SK-N-SH treated with all-trans-retinoic acid at 6 μM for 48 hours (cell line): ENCODE measurements at regions not wholly inside any gene's neighbourhood (a gene's known extent, or its start where the extent isn't known, plus 50 kb on each side); places are given as distances from the start of the nearest gene placed in this dataset.

Experiments
- ATAC-seq: fragments of 200-7000 bp; cut with Tn5 transposase; 3 replicates; pipeline ENCODE4 v1.9.1; 2020; ENCODE audit warnings: mild to moderate bottlenecking, moderate library complexity
- ARNTL ChIP-seq: fragments of 450-650 bp; formaldehyde crosslinking; IDR thresholded peaks from 2 replicates; pipeline ENCODE4 v1.5.0; 2020; ENCODE audit warnings: low read depth, mild to moderate bottlenecking, moderate library complexity, borderline replicate concordance
- BACH2 ChIP-seq: fragments of 250-450 bp; sonication (Bioruptor Pico); IDR thresholded peaks from 2 replicates; pipeline ENCODE4 v1.9.0; 2021; ENCODE audit warnings: mild to moderate bottlenecking, borderline replicate concordance
- CREB5 ChIP-seq: fragments of 250-450 bp; sonication (Bioruptor Pico); IDR thresholded peaks from 2 replicates; pipeline ENCODE4 v1.5.1; 2020; ENCODE audit warnings: low read depth, mild to moderate bottlenecking, moderate library complexity
- CSDC2 ChIP-seq: fragments of 250-450 bp; sonication (Bioruptor Pico); IDR thresholded peaks from 2 replicates; pipeline ENCODE4 v1.5.0; 2020; ENCODE audit warnings: mild to moderate bottlenecking, moderate library complexity
- CSRNP3 ChIP-seq: fragments of 250-450 bp; sonication (Bioruptor Pico); IDR thresholded peaks from 2 replicates; pipeline ENCODE4 v1.5.1; 2021; ENCODE audit warnings: mild to moderate bottlenecking, moderate library complexity
- ESRRG ChIP-seq: fragments of 250-450 bp; sonication (Bioruptor Pico); IDR thresholded peaks from 2 replicates; pipeline ENCODE4 v1.6.1; 2021; ENCODE audit warnings: mild to moderate bottlenecking
- GLIS3 ChIP-seq: fragments of 250-450 bp; sonication (Bioruptor Pico); IDR thresholded peaks from 2 replicates; pipeline ENCODE4 v1.5.0; 2020; ENCODE audit warnings: mild to moderate bottlenecking, moderate library complexity
- ISL1 ChIP-seq: fragments of 250-450 bp; sonication (Bioruptor Pico); IDR thresholded peaks from 2 replicates; pipeline ENCODE4 v2.1.2; 2022; ENCODE audit warnings: mild to moderate bottlenecking, moderate library complexity
- PATZ1 ChIP-seq: fragments of 250-450 bp; sonication (Bioruptor Pico); IDR thresholded peaks from 2 replicates; pipeline ENCODE4 v1.8.0; 2020; ENCODE audit warnings: mild to moderate bottlenecking, moderate library complexity, borderline replicate concordance
- POU6F1 ChIP-seq: fragments of 250-450 bp; sonication (Bioruptor Pico); IDR thresholded peaks from 2 replicates; pipeline ENCODE4 v1.8.0; 2021; ENCODE audit warnings: low read depth, mild to moderate bottlenecking, moderate library complexity, borderline replicate concordance
- PPARA ChIP-seq: fragments of 250-450 bp; sonication (Bioruptor Pico); IDR thresholded peaks from 2 replicates; pipeline ENCODE4 v1.5.0; 2020; ENCODE audit warnings: mild to moderate bottlenecking, borderline replicate concordance
- RARB ChIP-seq: fragments of 250-450 bp; sonication (Bioruptor Pico); IDR thresholded peaks from 2 replicates; pipeline ENCODE4 v1.8.0; 2021; ENCODE audit warnings: mild to moderate bottlenecking, moderate library complexity
- SNAI2 ChIP-seq: fragments of 250-450 bp; sonication (Bioruptor Pico); IDR thresholded peaks from 2 replicates; pipeline ENCODE4 v1.5.0; 2020; ENCODE audit warnings: mild to moderate bottlenecking, moderate library complexity
- TCF4 ChIP-seq: fragments of 250-450 bp; sonication (Bioruptor Pico); IDR thresholded peaks from 2 replicates; pipeline ENCODE4 v1.8.0; 2021; ENCODE audit warnings: mild to moderate bottlenecking, moderate library complexity, borderline replicate concordance
- TSHZ2 ChIP-seq: fragments of 250-450 bp; sonication (Bioruptor Pico); IDR thresholded peaks from 2 replicates; pipeline ENCODE4 v1.5.0; 2020; ENCODE audit warnings: mild to moderate bottlenecking, moderate library complexity
- ZC3H10 ChIP-seq: fragments of 250-450 bp; sonication (Bioruptor Pico); IDR thresholded peaks from 2 replicates; pipeline ENCODE4 v1.5.1; 2021; ENCODE audit warnings: mild to moderate bottlenecking, moderate library complexity
- ZFP30 ChIP-seq: fragments of 450-650 bp; formaldehyde crosslinking; IDR thresholded peaks from 2 replicates; pipeline ENCODE4 v1.5.0; 2022; ENCODE audit warnings: mild to moderate bottlenecking, moderate library complexity
- ZNF565 ChIP-seq: fragments of 450-650 bp; formaldehyde crosslinking; conservative IDR thresholded peaks from 2 replicates; pipeline ENCODE4 v1.5.0; 2020; ENCODE audit warnings: low read depth, mild to moderate bottlenecking, moderate library complexity
- ZNF70 ChIP-seq: fragments of 450-650 bp; formaldehyde crosslinking; IDR thresholded peaks from 2 replicates; pipeline ENCODE4 v1.5.0; 2020; ENCODE audit warnings: mild to moderate bottlenecking, moderate library complexity
- ZNF8 ChIP-seq: fragments of 450-650 bp; formaldehyde crosslinking; IDR thresholded peaks from 2 replicates; pipeline ENCODE4 v1.5.0; 2020; ENCODE audit warnings: mild to moderate bottlenecking, moderate library complexity

- no peak for ATAC-seq
- TF ChIP-seq ESRRG (CRISPR knock-in tag) = no peak
- TF ChIP-seq ZNF8 (CRISPR knock-in tag) = no peak
- no peak for TF ChIP-seq ZFP30
- no peak for TF ChIP-seq GLIS3 (CRISPR knock-in tag)
- no peak for TF ChIP-seq ISL1 (CRISPR knock-in tag)
- TF ChIP-seq SNAI2 (CRISPR knock-in tag) = no peak
- no peak for TF ChIP-seq PPARA (CRISPR knock-in tag)
Observed at GRCh38 chr21:16404776-16405175, 675.0 kb downstream of the USP25 start.

- ATAC-seq = no peak
- TF ChIP-seq GLIS3 (CRISPR knock-in tag) (no peak), PATZ1 (CRISPR knock-in tag) (no peak), TSHZ2 (CRISPR knock-in tag) (no peak), RARB (no peak), ZC3H10 (CRISPR knock-in tag) (no peak), TCF4 (no peak), ZFP30 (no peak), ARNTL (CRISPR knock-in tag) (no peak)
Observed at GRCh38 chr21:16406355-16406754, 676.6 kb downstream of the USP25 start.

- no peak for ATAC-seq
- TF ChIP-seq CSDC2 = no peak
- peak; percentile 59 for TF ChIP-seq ISL1 (CRISPR knock-in tag)
Observed at GRCh38 chr21:16407403-16408240, 677.8 kb downstream of the USP25 start.

- no peak for ATAC-seq
- TF ChIP-seq PPARA (CRISPR knock-in tag) (no peak), CSDC2 (no peak), TCF4 (no peak), BACH2 (no peak), POU6F1 (CRISPR knock-in tag) (no peak), TSHZ2 (CRISPR knock-in tag) (no peak), ARNTL (CRISPR knock-in tag) (no peak), RARB (no peak), CSRNP3 (CRISPR knock-in tag) (no peak), ZNF565 (CRISPR knock-in tag) (no peak), ESRRG (CRISPR knock-in tag) (no peak), PATZ1 (CRISPR knock-in tag) (no peak), ISL1 (CRISPR knock-in tag) (no peak), CREB5 (CRISPR knock-in tag) (no peak), ZNF70 (CRISPR knock-in tag) (no peak), SNAI2 (CRISPR knock-in tag) (no peak), ZC3H10 (CRISPR knock-in tag) (no peak), ZFP30 (no peak)
Observed at GRCh38 chr21:16408280-16408679, 678.5 kb downstream of the USP25 start.
